Lower leg skin (tissue), 3 donors: ENCODE measurements at regions not wholly inside any gene's neighbourhood (a gene's known extent, or its start where the extent isn't known, plus 50 kb on each side); places are given as distances from the start of the nearest gene placed in this dataset.

Experiments used
- CTCF ChIP-seq, 3 donors: fragments of 450-650 bp; IDR thresholded peaks; one replicate each; pipeline ENCODE4 v1.5.1; 2016; ENCODE audit warnings: antibody characterized with exemption in 3 of 3, mild to moderate bottlenecking in 3 of 3, moderate library complexity in 2 of 3
- POLR2A ChIP-seq, 2 donors: fragments of 450-650 bp; IDR thresholded peaks; one replicate each; pipeline ENCODE4 v1.6.1; 2016 to 2017; ENCODE audit warnings: antibody characterized with exemption in 2 of 2, mild to moderate bottlenecking in 1 of 2, moderate library complexity in 1 of 2

GRCh38 chr20:17014217-17014616 lies 212.6 kb upstream of the PCSK2 start:
- TF ChIP-seq CTCF (IDR thresholded peaks at IDR 0.05) = no peak
- no peak for TF ChIP-seq POLR2A (IDR thresholded peaks at IDR 0.05)
